HepG2 (cell line): ENCODE measurements at regions not wholly inside any gene's neighbourhood (a gene's known extent, or its start where the extent isn't known, plus 50 kb on each side); places are given as distances from the start of the nearest gene placed in this dataset.

Experiments
- GTF3A ChIP-seq: sonication (generic); formaldehyde crosslinking; conservative IDR thresholded peaks from 2 replicates; pipeline ENCODE4 v1.4.0; 2020; ENCODE audit warnings: mild to moderate bottlenecking, missing genetic modification reagents
- HNRNPUL1 ChIP-seq: fragments of 200-400 bp; formaldehyde crosslinking; IDR thresholded peaks from 2 replicates; pipeline ENCODE4 v1.6.1; 2017; ENCODE audit warnings: low read depth, mild to moderate bottlenecking, low read length, moderate library complexity
- KLF12 ChIP-seq: sonication (generic); formaldehyde crosslinking; IDR thresholded peaks from 2 replicates; pipeline ENCODE4 v1.4.0; 2020; ENCODE audit warnings: missing genetic modification reagents, borderline replicate concordance
- MEIS2 ChIP-seq: sonication (generic); formaldehyde crosslinking; IDR thresholded peaks from 2 replicates; pipeline ENCODE4 v1.9.0; 2021; ENCODE audit warnings: mild to moderate bottlenecking, missing genetic modification reagents
- MXD4 ChIP-seq: IDR thresholded peaks from 2 replicates; pipeline ENCODE4 v1.6.1; 2016; ENCODE audit warnings: mild to moderate bottlenecking, missing biosample characterization, missing genetic modification reagents
- NFAT5 ChIP-seq: sonication (generic); formaldehyde crosslinking; IDR thresholded peaks from 2 replicates; pipeline ENCODE4 v1.4.0; 2020; ENCODE audit warnings: missing genetic modification reagents
- NPAS2 ChIP-seq: sonication (generic); formaldehyde crosslinking; IDR thresholded peaks from 2 replicates; pipeline ENCODE4 v1.8.0; 2022; ENCODE audit warnings: mild to moderate bottlenecking, missing genetic modification reagents, borderline replicate concordance
- REL ChIP-seq: sonication (generic); formaldehyde crosslinking; conservative IDR thresholded peaks from 2 replicates; pipeline ENCODE4 v1.8.0; 2022; ENCODE audit warnings: mild to moderate bottlenecking, missing genetic modification reagents, moderate library complexity
- SATB2 ChIP-seq: sonication (generic); formaldehyde crosslinking; IDR thresholded peaks from 2 replicates; pipeline ENCODE4 v1.5.0; 2020; ENCODE audit warnings: missing genetic modification reagents
- SOX5 ChIP-seq: IDR thresholded peaks from 2 replicates; pipeline ENCODE4 v1.6.1; 2016; ENCODE audit warnings: borderline replicate concordance
- SUZ12 ChIP-seq: fragments of 150-350 bp; IDR thresholded peaks from 2 replicates; pipeline ENCODE4 v1.6.1; 2014; ENCODE audit warnings: low read depth, low read length
- ZNF143 ChIP-seq: sonication (generic); formaldehyde crosslinking; IDR thresholded peaks from 2 replicates; pipeline ENCODE4 v1.4.0; 2020; ENCODE audit warnings: missing genetic modification reagents
- ZNF17 ChIP-seq: sonication (generic); formaldehyde crosslinking; IDR thresholded peaks from 2 replicates; pipeline ENCODE4 v1.5.0; 2020; ENCODE audit warnings: mild to moderate bottlenecking, missing genetic modification reagents
- ZNF18 ChIP-seq: sonication (generic); formaldehyde crosslinking; IDR thresholded peaks from 2 replicates; pipeline ENCODE4 v1.8.0; 2022; ENCODE audit warnings: mild to moderate bottlenecking, missing genetic modification reagents; ENCODE audit not compliant: insufficient replicate concordance
- ZNF317 ChIP-seq: sonication (generic); formaldehyde crosslinking; IDR thresholded peaks from 2 replicates; pipeline ENCODE4 v1.5.0; 2020; ENCODE audit warnings: mild to moderate bottlenecking, missing genetic modification reagents
- ZNF383 ChIP-seq: sonication (generic); formaldehyde crosslinking; IDR thresholded peaks from 2 replicates; pipeline ENCODE4 v1.4.0; 2020; ENCODE audit warnings: missing genetic modification reagents, mild to moderate bottlenecking, borderline replicate concordance
- ZNF547 ChIP-seq: sonication (generic); formaldehyde crosslinking; IDR thresholded peaks from 2 replicates; pipeline ENCODE4 v1.5.1; 2020; ENCODE audit warnings: mild to moderate bottlenecking, missing genetic modification reagents
- ZNF550 ChIP-seq: sonication (generic); formaldehyde crosslinking; IDR thresholded peaks from 2 replicates; pipeline ENCODE4 v1.4.0; 2020; ENCODE audit warnings: mild to moderate bottlenecking, missing genetic modification reagents, borderline replicate concordance
- ZZZ3 ChIP-seq: sonication (generic); formaldehyde crosslinking; IDR thresholded peaks from 2 replicates; pipeline ENCODE4 v1.4.0; 2020; ENCODE audit warnings: missing genetic modification reagents, mild to moderate bottlenecking, borderline replicate concordance
- TF ChIP-seq, protein P1 (sequence below): IDR thresholded peaks from 2 replicates; pipeline ENCODE4 v1.6.1; 2016; ENCODE audit warnings: missing compliant biosample characterization, missing genetic modification reagents, borderline replicate concordance

- no peak for TF ChIP-seq ZNF18
- TF ChIP-seq, protein P1, sequence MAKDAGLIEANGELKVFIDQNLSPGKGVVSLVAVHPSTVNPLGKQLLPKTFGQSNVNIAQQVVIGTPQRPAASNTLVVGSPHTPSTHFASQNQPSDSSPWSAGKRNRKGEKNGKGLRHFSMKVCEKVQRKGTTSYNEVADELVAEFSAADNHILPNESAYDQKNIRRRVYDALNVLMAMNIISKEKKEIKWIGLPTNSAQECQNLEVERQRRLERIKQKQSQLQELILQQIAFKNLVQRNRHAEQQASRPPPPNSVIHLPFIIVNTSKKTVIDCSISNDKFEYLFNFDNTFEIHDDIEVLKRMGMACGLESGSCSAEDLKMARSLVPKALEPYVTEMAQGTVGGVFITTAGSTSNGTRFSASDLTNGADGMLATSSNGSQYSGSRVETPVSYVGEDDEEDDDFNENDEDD (CRISPR knock-in tag) = peak; percentile 23; the same call in 1 of the 2 replicates
- TF ChIP-seq ZNF550 (CRISPR knock-in tag) = 0 out of 2 replicates have a peak, but pooled peaks have one; percentile 49
- TF ChIP-seq GTF3A = no peak
- TF ChIP-seq ZNF317 (CRISPR knock-in tag) = no peak
- TF ChIP-seq ZNF383 (CRISPR knock-in tag) = no peak
- no peak for TF ChIP-seq ZNF17 (CRISPR knock-in tag)
- 0 out of 2 replicates have a peak, but pooled peaks have one; percentile 32 for TF ChIP-seq MEIS2 (CRISPR knock-in tag)
- no peak for TF ChIP-seq HNRNPUL1
- TF ChIP-seq SUZ12 = no peak
- TF ChIP-seq NPAS2 (CRISPR knock-in tag) = no peak
- TF ChIP-seq REL (CRISPR knock-in tag) = no peak
- 0 out of 2 replicates have a peak, but pooled peaks have one; percentile 24 for TF ChIP-seq MXD4 (CRISPR knock-in tag)
- peak; percentile 81 for TF ChIP-seq SOX5 (CRISPR knock-in tag)
- no peak for TF ChIP-seq ZZZ3 (CRISPR knock-in tag)
- TF ChIP-seq KLF12 (CRISPR knock-in tag) = 0 out of 2 replicates have a peak, but pooled peaks have one; percentile 18
- no peak for TF ChIP-seq SATB2 (CRISPR knock-in tag)
- TF ChIP-seq ZNF143 (CRISPR knock-in tag) = no peak; the same call in 1 of the 2 replicates
- TF ChIP-seq ZNF547 (CRISPR knock-in tag) = no peak
- TF ChIP-seq NFAT5 (CRISPR knock-in tag) = no peak
These were observed 64.0 kb downstream of the RPUSD4 start (continued) for GRCh38 chr11:126147208-126148111.
